ENCODE measurements at regions not wholly inside any gene's neighbourhood (a gene's known extent, or its start where the extent isn't known, plus 50 kb on each side); places are given as distances from the start of the nearest gene placed in this dataset.

DNA sequence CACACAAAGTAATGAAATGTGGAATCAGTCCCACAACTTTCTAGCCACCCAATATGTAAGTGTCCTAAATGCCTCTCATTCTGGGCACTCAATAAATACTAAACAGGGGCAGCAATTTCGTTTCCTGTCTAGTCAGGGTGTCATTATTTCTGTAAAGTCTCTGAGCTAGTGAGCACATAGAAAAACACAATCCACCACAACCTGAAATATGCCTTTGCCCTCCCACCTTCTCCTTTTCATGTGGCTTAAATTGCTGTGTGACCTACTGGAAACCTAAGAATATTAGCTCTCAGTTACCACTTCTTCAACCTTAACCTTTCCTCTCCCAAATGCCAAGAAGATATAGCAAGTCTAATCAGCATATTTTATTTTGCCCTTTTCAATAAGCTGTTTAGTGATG lies 456.3 kb upstream of the KCNMB2 start:
- Histone ChIP-seq H2BK120ac (replicated peaks; ENCODE audit: low read depth, low read length) (no peak overlapping the region), H3K23me2 (ENCODE audit: low read depth, low read length) (no peaks in the 10 kb centered on the region), H4K5ac (ENCODE audit: insufficient read length, low read depth, low read length) (no peak overlapping the region), H3K79me2 (ENCODE audit: control insufficient read depth in 1 of 2, insufficient read depth in 2 of 2, low read length in 2 of 2) (no peaks in the 10 kb centered on the region), H3K4me2 (ENCODE audit: insufficient read depth in 1 of 2, low read depth in 2 of 2, low read length in 2 of 2) (no peak overlapping the region), H3K36me3 (ENCODE audit: control insufficient read depth in 2 of 4, insufficient read depth in 4 of 4, low read length in 3 of 4) (no peaks in the 10 kb centered on the region), H3K18ac (ENCODE audit: extremely low read depth, low read length) (no peak overlapping the region), H3K27ac (ENCODE audit: low read depth, low read length) (no peak overlapping the region), H4K20me1 (replicated peaks in 1 of 2; ENCODE audit: control insufficient read depth in 1 of 2, insufficient read depth in 2 of 2, low read length in 2 of 2) (no peaks in the 10 kb centered on the region), H3K4me3 (ENCODE audit: extremely low read depth in 1 of 4, insufficient read depth in 2 of 4, low read depth in 3 of 4, low read length in 4 of 4) (no peak overlapping the region), H3K14ac (ENCODE audit: insufficient read length) (no peak overlapping the region), H4K91ac (replicated peaks; ENCODE audit: insufficient read length, low read length) (no peak overlapping the region), H3K27me3 (replicated peaks in 1 of 4; ENCODE audit: control insufficient read depth in 3 of 4, extremely low read depth in 1 of 4, insufficient read depth in 3 of 4, low read length in 3 of 4) (no peaks in the 10 kb centered on the region), H2AK5ac (ENCODE audit: low read depth, low read length) (no peak overlapping the region), H2AFZ (ENCODE audit: low read length) (no peak overlapping the region), H3K4ac (replicated peaks; ENCODE audit: insufficient read length, low read depth, low read length) (no peak overlapping the region), H3K56ac (replicated peaks; ENCODE audit: insufficient read length, low read depth, low read length) (no peak overlapping the region), H3K79me1 (ENCODE audit: low read depth, low read length) (no peaks in the 10 kb centered on the region), H4K8ac (ENCODE audit: extremely low read depth, insufficient read depth, low read length) (no peak overlapping the region), H3K4me1 (replicated peaks in 1 of 4; ENCODE audit: control insufficient read depth in 3 of 4, insufficient read depth in 4 of 4, low read length in 3 of 4) (peaks cover 0 to 5% (median 2%) of the 10 kb centered on the region in 4 experiments; a peak in 2 of 7 replicates), H3K9ac (replicated peaks in 1 of 4; ENCODE audit: extremely low read depth in 1 of 4, low read depth in 3 of 4, low read length in 3 of 4) (no peak overlapping the region), H2BK15ac (ENCODE audit: low read length) (no peak overlapping the region), H2BK20ac (ENCODE audit: low read length) (no peak overlapping the region), H3K23ac (ENCODE audit: insufficient read length) (no peak overlapping the region), H3K9me3 (ENCODE audit: insufficient read depth in 2 of 2, low read depth in 1 of 2, low read length in 1 of 2) (peaks cover 0 to 3% of the 10 kb centered on the region in 2 experiments; a peak in 1 of 4 replicates), H2BK12ac (ENCODE audit: low read depth, low read length) (no peak overlapping the region), H2BK5ac (ENCODE audit: low read depth, low read length) (no peak overlapping the region)
- TF ChIP-seq TAF7 (optimal IDR thresholded peaks at IDR 0.05; ENCODE audit: borderline replicate concordance, low read depth, low read length): no peak
- no peak for TF ChIP-seq CEBPB (IDR thresholded peaks at IDR 0.05; ENCODE audit: low read depth, low read length)
- TF ChIP-seq TBP (IDR thresholded peaks at IDR 0.05; ENCODE audit: low read depth, low read length): no peak
- no peak for TF ChIP-seq CTBP2 (IDR thresholded peaks at IDR 0.05; ENCODE audit: borderline replicate concordance, insufficient read depth, insufficient read length, low read length)
- TF ChIP-seq KDM4A (IDR thresholded peaks at IDR 0.05; ENCODE audit: low read depth, low read length, severe bottlenecking): no peak
- TF ChIP-seq TEAD4 (IDR thresholded peaks at IDR 0.05; ENCODE audit: low read depth, low read length): no peak
- no peak for TF ChIP-seq GTF2F1 (IDR thresholded peaks at IDR 0.05; ENCODE audit: borderline replicate concordance, low read depth, low read length)
- ChIA-PET POLR2A (ENCODE audit: partially characterized antibody) (no interaction called here), CTCF (ENCODE audit: partially characterized antibody) (interaction anchor here (0.7 kb wide), 1 partner anchor 34 kb away, joined by 3 read pairs; no protein-coding TSS in a partner anchor)
- FAIRE-seq (no peak), DNase-seq (ENCODE audit: low read depth in 1 of 2, low spot score in 2 of 2) (no peak)
- WGBS, 2 experiments (ENCODE audit: extremely low coverage in 1 of 2, insufficient coverage in 1 of 2, insufficient read length in 1 of 2, insufficient replicate concordance in 2 of 2, low coverage in 1 of 2, low lambda C conversion rate in 2 of 2, missing lambda C conversion rate in 1 of 2): 100% methylated on average over 1 of the region's 1 CpG; no CpG with 5 or more reads in 1 of the 2 experiments
